IMR-90 (cell line): ENCODE measurements at regions not wholly inside any gene's neighbourhood (a gene's known extent, or its start where the extent isn't known, plus 50 kb on each side); places are given as distances from the start of the nearest gene placed in this dataset.

Source experiments
- ATAC-seq: fragments of 200-7000 bp; cut with Tn5 transposase; 2 replicates; pipeline ENCODE4 v1.9.1; 2020; ENCODE audit warnings: low read depth, mild to moderate bottlenecking, moderate library complexity
- BruUV-seq: library from RNA; stranded (reverse); fragments of 400-500 nt; replicated peaks from 2 replicates; lab custom pipeline; 2021; lab: Mats Ljungman, UMichigan
- CTCF ChIA-PET: fragments of 300-600 bp; formaldehyde crosslinking; extraction: SDS; loops from one replicate; lab custom pipeline; 2021; ENCODE audit warnings: antibody characterized with exemption; lab: Yijun Ruan, JAX
- POLR2A ChIA-PET: fragments of 300-600 bp; sonication (Branson Sonifier 250); formaldehyde crosslinking; loops from one replicate; lab custom pipeline; 2022; ENCODE audit warnings: antibody characterized with exemption; ENCODE audit not compliant: unreplicated experiment; lab: Charles Lee
- DNase-seq: peaks from one replicate; pipeline ENCODE4 v3.0.0; 2013
- H2AFZ ChIP-seq: replicated peaks from 2 replicates; pipeline ENCODE3; 2013; ENCODE audit warnings: low read length, mild to moderate bottlenecking; ENCODE audit not compliant: poor library complexity
- H2AK5ac ChIP-seq: 2 replicates; pipeline ENCODE4 v1.6.1; 2013; ENCODE audit warnings: low read depth, low read length, inconsistent platforms
- H2AK9ac ChIP-seq: replicated peaks from 2 replicates; pipeline ENCODE3; 2013; ENCODE audit warnings: mild to moderate bottlenecking, low read depth, low read length, moderate library complexity; ENCODE audit not compliant: poor library complexity
- H2BK120ac ChIP-seq: 2 replicates; pipeline ENCODE4 v1.6.1; 2013; ENCODE audit warnings: low read depth, low read length, inconsistent platforms
- H2BK15ac ChIP-seq: 3 replicates; pipeline ENCODE4 v1.6.1; 2013; ENCODE audit warnings: low read depth, low read length, inconsistent platforms
- H2BK20ac ChIP-seq: 2 replicates; pipeline ENCODE4 v1.6.1; 2013; ENCODE audit warnings: low read depth, mild to moderate bottlenecking, inconsistent platforms, low read length, moderate library complexity
- H2BK5ac ChIP-seq: 2 replicates; pipeline ENCODE4 v1.6.1; 2013; ENCODE audit warnings: mild to moderate bottlenecking, low read depth, low read length, inconsistent platforms; ENCODE audit not compliant: poor library complexity, severe bottlenecking
- H3K14ac ChIP-seq: replicated peaks from 2 replicates; pipeline ENCODE4 v1.6.1; 2013; ENCODE audit warnings: low read depth, low read length, inconsistent platforms
- H3K18ac ChIP-seq: 2 replicates; pipeline ENCODE4 v1.6.1; 2013; ENCODE audit warnings: low read depth, low read length, control low read depth
- H3K23ac ChIP-seq: 2 replicates; pipeline ENCODE4 v1.6.1; 2013; ENCODE audit warnings: low read depth, low read length, inconsistent platforms
- H3K27ac ChIP-seq: 2 replicates; pipeline ENCODE4 v1.5.1; 2013; ENCODE audit warnings: mild to moderate bottlenecking, control low read depth, low read length; ENCODE audit not compliant: insufficient read depth
- H3K27me3 ChIP-seq: 2 replicates; pipeline ENCODE4 v1.6.1; 2013; ENCODE audit warnings: low read length; ENCODE audit not compliant: control insufficient read depth, insufficient read depth
- H3K36me3 ChIP-seq: 2 replicates; pipeline ENCODE4 v1.6.1; 2013; ENCODE audit warnings: low read length, mixed read lengths; ENCODE audit not compliant: control insufficient read depth, insufficient read depth
- H3K4ac ChIP-seq: 2 replicates; pipeline ENCODE4 v1.6.1; 2013; ENCODE audit warnings: low read depth, low read length, inconsistent platforms
- H3K4me1 ChIP-seq: 2 replicates; pipeline ENCODE4 v1.6.1; 2013; ENCODE audit warnings: low read length, mixed read lengths; ENCODE audit not compliant: control insufficient read depth, insufficient read depth
- H3K4me2 ChIP-seq: 2 replicates; pipeline ENCODE4 v1.6.1; 2013; ENCODE audit warnings: low read depth, mild to moderate bottlenecking, control low read depth, low read length, moderate library complexity
- H3K4me3 ChIP-seq: 2 replicates; pipeline ENCODE4 v1.5.1; 2013; ENCODE audit warnings: low read depth, mild to moderate bottlenecking, control low read depth, low read length, moderate library complexity; ENCODE audit not compliant: insufficient read depth
- H3K56ac ChIP-seq: 2 replicates; pipeline ENCODE4 v1.6.1; 2013; ENCODE audit warnings: low read length, inconsistent platforms; ENCODE audit not compliant: insufficient read depth; ENCODE audit errors: extremely low read depth
- H3K79me1 ChIP-seq, 2 experiments: 2 replicates each; pipeline ENCODE4 v1.6.1; 2013; ENCODE audit warnings: low read length in 2 of 2, inconsistent platforms in 1 of 2, low read depth in 1 of 2
- H3K9ac ChIP-seq: 2 replicates; pipeline ENCODE4 v1.6.1; 2013; ENCODE audit warnings: low read depth, low read length, control low read depth
- H3K9me1 ChIP-seq: 2 replicates; pipeline ENCODE4 v1.6.1; 2013; ENCODE audit warnings: low read length, inconsistent platforms; ENCODE audit not compliant: insufficient read depth
- H3K9me3 ChIP-seq: 2 replicates; pipeline ENCODE4 v1.6.1; 2013; ENCODE audit warnings: low read length; ENCODE audit not compliant: control insufficient read depth, insufficient read depth
- H4K20me1 ChIP-seq: 2 replicates; pipeline ENCODE4 v1.6.1; 2013; ENCODE audit warnings: low read length, inconsistent platforms; ENCODE audit not compliant: insufficient read depth
- H4K5ac ChIP-seq: 2 replicates; pipeline ENCODE4 v1.6.1; 2013; ENCODE audit warnings: mild to moderate bottlenecking, low read depth, low read length, control low read depth
- H4K8ac ChIP-seq, 2 experiments: 2 replicates each; pipeline ENCODE4 v1.6.1; 2013; ENCODE audit warnings: low read depth in 2 of 2, low read length in 2 of 2, control low read depth in 1 of 2, inconsistent platforms in 1 of 2
- H4K91ac ChIP-seq: 2 replicates; pipeline ENCODE4 v1.6.1; 2013; ENCODE audit warnings: low read depth, low read length, inconsistent platforms; ENCODE audit not compliant: insufficient read depth
- RAD21 ChIP-seq: IDR thresholded peaks from 2 replicates; pipeline ENCODE4 v1.6.1; 2012; ENCODE audit warnings: low read length, improper control_type of control experiment
- RFX5 ChIP-seq: IDR thresholded peaks from 2 replicates; pipeline ENCODE4 v1.8.0; 2012; ENCODE audit warnings: low read depth, mild to moderate bottlenecking, low read length, moderate library complexity
- SMC3 ChIP-seq: fragments of 150-350 bp; IDR thresholded peaks from 2 replicates; pipeline ENCODE4 v1.6.1; 2016; ENCODE audit warnings: low read depth, mild to moderate bottlenecking, antibody characterized with exemption, low read length, moderate library complexity
- WGBS, 2 experiments: methylation state at CpG; one replicate each; pipeline versions ENCODE4 v1.1.5 to v1.1.7; 2013; ENCODE audit warnings: missing lambda C conversion rate in 2 of 2; ENCODE audit not compliant: insufficient read length in 1 of 2; ENCODE audit errors: extremely low coverage in 2 of 2; 5-methylcytosine and 5-hydroxymethylcytosine counted together
- dilution Hi-C: fragments of 300-500 bp; cut with HindIII; formaldehyde crosslinking; loops from one replicate; pipeline ENCODE4 v1.14.3; 2018; ENCODE audit warnings: low sequenced_read_pairs; ENCODE audit not compliant: unreplicated experiment
- in situ Hi-C: fragments of 300-500 bp; cut with MboI; formaldehyde crosslinking; loops from 3 replicates; pipeline ENCODE4 v1.14.3; 2019; ENCODE audit warnings: low sequenced_read_pairs, inconsistent platforms, mixed read lengths
- intact Hi-C: fragments of 100-400 bp; cut with micrococcal nuclease; formaldehyde crosslinking; loops from 2 replicates; pipeline ENCODE4 v1.10.0; 2022
- TF ChIP-seq, protein P1 (sequence below): conservative IDR thresholded peaks from 2 replicates; pipeline ENCODE4 v1.5.1; 2012; ENCODE audit warnings: mild to moderate bottlenecking, low read depth, low read length, improper control_type of control experiment

DNA sequence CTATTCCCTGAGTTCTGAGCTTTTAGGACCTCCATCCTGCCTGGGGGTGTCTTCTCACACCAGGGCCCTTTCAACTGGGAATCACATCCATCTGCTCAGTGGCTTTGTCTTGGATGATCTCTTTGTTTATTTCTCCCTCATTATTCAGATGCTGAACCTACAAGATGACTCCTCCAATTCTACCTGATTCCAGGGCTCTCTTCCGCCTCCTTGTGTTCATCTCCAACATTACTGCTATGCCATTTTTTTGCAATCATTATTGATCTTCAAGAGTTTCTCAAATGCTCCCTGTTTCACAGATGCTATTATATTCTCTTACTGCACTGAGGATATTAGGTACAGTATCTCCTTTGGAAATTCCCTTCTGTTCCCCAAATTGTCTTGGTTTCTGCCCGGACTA, 307.7 kb downstream of the SHANK2 start:
- no peak overlapping the region for H3K27ac ChIP-seq
- ATAC-seq (no peak), DNase-seq (no peak)
- no peak overlapping the region for H4K91ac ChIP-seq
- H4K8ac ChIP-seq, result no peak overlapping the region
- in situ Hi-C loops (no loop called here), dilution Hi-C loops (no loop called here), intact Hi-C loops (no loop called here)
- no peak overlapping the region for H3K18ac ChIP-seq
- H4K20me1 ChIP-seq, result no peaks in the 10 kb centered on the region
- WGBS, 2 experiments, result no CpG with 5 or more reads among the region's 2 CpGs
- H2AK5ac ChIP-seq, result no peak overlapping the region
- no peaks in the 10 kb centered on the region for H3K79me1 ChIP-seq
- no peaks in the 10 kb centered on the region for H3K27me3 ChIP-seq
- H3K4me2 ChIP-seq, result no peak overlapping the region
- ChIA-PET CTCF (no interaction called here), POLR2A (no interaction called here)
- BruUV-seq, result no TSS peak
- no peak overlapping the region for H2BK20ac ChIP-seq
- no peak for TF ChIP-seq RFX5
- TF ChIP-seq, protein P1, sequence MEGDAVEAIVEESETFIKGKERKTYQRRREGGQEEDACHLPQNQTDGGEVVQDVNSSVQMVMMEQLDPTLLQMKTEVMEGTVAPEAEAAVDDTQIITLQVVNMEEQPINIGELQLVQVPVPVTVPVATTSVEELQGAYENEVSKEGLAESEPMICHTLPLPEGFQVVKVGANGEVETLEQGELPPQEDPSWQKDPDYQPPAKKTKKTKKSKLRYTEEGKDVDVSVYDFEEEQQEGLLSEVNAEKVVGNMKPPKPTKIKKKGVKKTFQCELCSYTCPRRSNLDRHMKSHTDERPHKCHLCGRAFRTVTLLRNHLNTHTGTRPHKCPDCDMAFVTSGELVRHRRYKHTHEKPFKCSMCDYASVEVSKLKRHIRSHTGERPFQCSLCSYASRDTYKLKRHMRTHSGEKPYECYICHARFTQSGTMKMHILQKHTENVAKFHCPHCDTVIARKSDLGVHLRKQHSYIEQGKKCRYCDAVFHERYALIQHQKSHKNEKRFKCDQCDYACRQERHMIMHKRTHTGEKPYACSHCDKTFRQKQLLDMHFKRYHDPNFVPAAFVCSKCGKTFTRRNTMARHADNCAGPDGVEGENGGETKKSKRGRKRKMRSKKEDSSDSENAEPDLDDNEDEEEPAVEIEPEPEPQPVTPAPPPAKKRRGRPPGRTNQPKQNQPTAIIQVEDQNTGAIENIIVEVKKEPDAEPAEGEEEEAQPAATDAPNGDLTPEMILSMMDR, result 0 out of 2 replicates have a peak, but pooled peaks have one; percentile 17
- TF ChIP-seq RAD21, result 0 out of 2 replicates have a peak, but pooled peaks have one; percentile 13
- peak; percentile 23; the same call in 1 of the 2 replicates for TF ChIP-seq SMC3
- H3K4me3 ChIP-seq, result no peak overlapping the region
- no peak overlapping the region for H3K56ac ChIP-seq
- no peak overlapping the region for H3K14ac ChIP-seq
- no peak overlapping the region for H3K23ac ChIP-seq
- no peak overlapping the region for H2AK9ac ChIP-seq
- no peak overlapping the region for H3K9ac ChIP-seq
- H2BK120ac ChIP-seq, result no peak overlapping the region
- no peak overlapping the region for H2BK5ac ChIP-seq
- H3K36me3 ChIP-seq, result no peaks in the 10 kb centered on the region
- no peak overlapping the region for H4K5ac ChIP-seq
- no peak overlapping the region for H3K4ac ChIP-seq
- no peak overlapping the region for H2AFZ ChIP-seq
- peaks cover 25% of the 10 kb centered on the region for H3K9me3 ChIP-seq
- no peaks in the 10 kb centered on the region for H3K9me1 ChIP-seq
- no peaks in the 10 kb centered on the region for H3K4me1 ChIP-seq
- no peak overlapping the region for H2BK15ac ChIP-seq
